ENCODE measurements at regions not wholly inside any gene's neighbourhood (a gene's known extent, or its start where the extent isn't known, plus 50 kb on each side); places are given as distances from the start of the nearest gene placed in this dataset.

GRCh38 chr6:88558981-88559380 lies 392.8 kb upstream of the CNR1 start:
- intact Hi-C loops (cut with DNase I), result no loop called here
- no peak overlapping the region for H3K4me3 ChIP-seq
- H3K36me3 ChIP-seq (replicated peaks in 1 of 2), result no peaks in the 10 kb centered on the region
- H3K4me1 ChIP-seq (replicated peaks in 1 of 2), result peaks cover 0 to 15% of the 10 kb centered on the region in 2 donors
- no peaks in the 10 kb centered on the region for H3K27me3 ChIP-seq
- no peak for DNase-seq
- no peaks in the 10 kb centered on the region for H3K9me3 ChIP-seq (replicated peaks in 1 of 3)
- TF ChIP-seq POLR2A (IDR thresholded peaks at IDR 0.05) (no peak), CTCF (IDR thresholded peaks at IDR 0.05) (no peak)
- H3K27ac ChIP-seq, result no peak overlapping the region
- whole genome bisulfite sequencing, 4 donors, result 83 to 92% (median 90%) methylated on average over 5 of the region's 5 CpGs

- H3K4me3 ChIP-seq, result no peak overlapping the region
- no peaks in the 10 kb centered on the region for H3K36me3 ChIP-seq (replicated peaks in 1 of 2)
- peaks cover 0 to 1% of the 10 kb centered on the region in 2 donors for H3K4me1 ChIP-seq (replicated peaks in 1 of 2)
- H3K27me3 ChIP-seq, result no peaks in the 10 kb centered on the region
- TF ChIP-seq CTCF (IDR thresholded peaks at IDR 0.05) (no peak), POLR2A (IDR thresholded peaks at IDR 0.05) (no peak)
- intact Hi-C loops (cut with DNase I), result no loop called here
- H3K27ac ChIP-seq, result no peak overlapping the region
- WGBS, 4 donors, result 30 to 75% (median 39%) methylated on average over 2 to 4 of the region's 4 CpGs
- no peak for DNase-seq
- no peaks in the 10 kb centered on the region for H3K9me3 ChIP-seq (replicated peaks in 1 of 3)
These were observed 390.5 kb upstream of the CNR1 start for GRCh38 chr6:88556663-88557062.

DNA sequence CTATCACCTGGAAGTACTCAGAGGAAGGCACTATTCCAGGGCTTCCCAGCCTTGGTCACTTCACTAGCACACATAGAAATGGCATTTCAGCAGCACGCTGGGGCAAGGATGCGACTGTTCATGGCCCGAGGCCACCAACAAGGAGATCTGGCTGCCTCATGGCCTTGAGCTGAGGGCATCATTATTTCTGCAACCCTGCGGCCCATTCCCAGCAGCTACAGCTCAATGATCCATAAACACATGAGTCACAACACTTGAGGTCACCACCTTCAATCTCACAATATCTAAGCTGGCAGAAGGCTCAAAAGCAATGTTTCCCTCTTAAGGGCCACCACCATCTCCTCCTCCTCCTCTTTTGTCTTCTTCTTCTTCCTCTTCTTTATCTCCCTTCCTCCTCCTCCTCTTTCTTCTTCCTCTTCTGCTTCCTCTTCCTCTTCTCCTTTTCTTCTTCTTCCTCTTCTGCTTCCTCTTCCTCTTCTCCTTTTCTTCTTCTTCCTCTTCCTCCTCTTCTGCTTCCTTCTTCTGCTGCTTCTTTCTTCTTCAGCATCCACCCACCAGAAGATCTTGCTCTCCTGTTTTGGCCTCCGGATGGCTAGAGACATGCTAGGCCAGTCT lies 382.9 kb upstream of the CNR1 start:
- H3K27ac ChIP-seq, result no peak overlapping the region
- intact Hi-C loops (cut with DNase I), result no loop called here
- peak; percentile 47 to 74 (median 69) for DNase-seq
- H3K9me3 ChIP-seq (replicated peaks in 1 of 3), result no peaks in the 10 kb centered on the region
- H3K4me1 ChIP-seq (replicated peaks in 1 of 2), result peaks cover 0 to 7% of the 10 kb centered on the region in 2 donors
- H3K27me3 ChIP-seq, result no peaks in the 10 kb centered on the region
- H3K36me3 ChIP-seq (replicated peaks in 1 of 2), result no peaks in the 10 kb centered on the region
- 54 to 75% (median 67%) methylated on average over 5 of the region's 5 CpGs for WGBS, 4 donors
- H3K4me3 ChIP-seq, result no peak overlapping the region
- TF ChIP-seq CTCF (IDR thresholded peaks at IDR 0.05) (no peak), POLR2A (IDR thresholded peaks at IDR 0.05) (no peak)

DNA sequence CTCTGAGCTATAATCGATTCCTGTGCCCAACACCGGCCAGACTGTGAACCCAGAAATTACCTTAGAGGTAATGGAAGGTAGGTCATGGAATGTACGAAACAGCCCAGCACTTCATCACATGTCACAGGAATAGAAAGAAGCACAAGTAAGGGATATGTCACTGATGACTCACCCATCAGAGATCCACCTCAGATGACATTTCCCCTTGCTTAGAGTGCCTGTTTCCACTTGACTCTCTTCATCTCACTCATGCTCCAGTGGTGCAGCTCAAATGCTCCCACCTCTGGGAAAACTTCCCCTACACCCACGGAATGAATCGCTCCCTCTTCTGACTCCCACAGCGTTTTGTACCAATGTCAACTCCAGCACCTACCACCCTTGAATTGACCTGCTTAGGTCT lies 381.6 kb upstream of the CNR1 start:
- WGBS, 4 donors, result 95 to 98% (median 96%) methylated on average over 6 of the region's 6 CpGs

More for the DNA sequence above, 381.6 kb upstream of the CNR1 start:
- Histone ChIP-seq H3K9me3 (replicated peaks in 1 of 3) (no peaks in the 10 kb centered on the region), H3K36me3 (replicated peaks in 1 of 2) (no peaks in the 10 kb centered on the region), H3K4me3 (no peak overlapping the region), H3K27ac (no peak overlapping the region), H3K27me3 (no peaks in the 10 kb centered on the region), H3K4me1 (replicated peaks in 1 of 2) (peaks cover 0 to 7% of the 10 kb centered on the region in 2 donors)
- TF ChIP-seq POLR2A (IDR thresholded peaks at IDR 0.05) (no peak), CTCF (IDR thresholded peaks at IDR 0.05) (no peak)
- DNase-seq, result no peak
- intact Hi-C loops (cut with DNase I), result no loop called here
